Neural cell (in vitro differentiated cells): ENCODE measurements at regions not wholly inside any gene's neighbourhood (a gene's known extent, or its start where the extent isn't known, plus 50 kb on each side); places are given as distances from the start of the nearest gene placed in this dataset.

Source experiments
- EP300 ChIP-seq: fragments of 450-650 bp; conservative IDR thresholded peaks from 2 replicates; pipeline ENCODE4 v1.6.1; 2014; ENCODE audit warnings: antibody characterized with exemption, mild to moderate bottlenecking, moderate library complexity; ENCODE audit not compliant: poor library complexity, severe bottlenecking
- EZH2 ChIP-seq: fragments of 200-600, 300-800 bp; shearing (Covaris generic), sonication (generic); IDR thresholded peaks from 2 replicates; pipeline ENCODE4 v1.6.1; 2014; ENCODE audit warnings: antibody characterized with exemption, low read length, borderline replicate concordance, mild to moderate bottlenecking; ENCODE audit not compliant: insufficient read depth, poor library complexity, severe bottlenecking
- MXI1 ChIP-seq: fragments of 450-650 bp; conservative IDR thresholded peaks from 2 replicates; pipeline ENCODE4 v1.6.1; 2014; ENCODE audit warnings: antibody characterized with exemption, mild to moderate bottlenecking; ENCODE audit not compliant: poor library complexity, severe bottlenecking
- POLR2AphosphoS5 ChIP-seq: IDR thresholded peaks from 2 replicates; pipeline ENCODE4 v1.6.1; 2012
- RAD21 ChIP-seq: fragments of 450-650 bp; conservative IDR thresholded peaks from 2 replicates; pipeline ENCODE4 v1.6.1; 2014; ENCODE audit warnings: antibody characterized with exemption, mild to moderate bottlenecking, moderate library complexity
- SMC3 ChIP-seq: fragments of 450-650 bp; conservative IDR thresholded peaks from 2 replicates; pipeline ENCODE4 v1.6.1; 2014; ENCODE audit warnings: antibody characterized with exemption, mild to moderate bottlenecking, moderate library complexity; ENCODE audit not compliant: poor library complexity
- TAF1 ChIP-seq: IDR thresholded peaks from 2 replicates; pipeline ENCODE4 v1.6.1; 2012; ENCODE audit warnings: low read depth
- TF ChIP-seq, protein P1 (sequence below): fragments of 450-650 bp; IDR thresholded peaks from 2 replicates; pipeline ENCODE4 v1.5.1; 2014; ENCODE audit warnings: antibody characterized with exemption, mild to moderate bottlenecking, moderate library complexity; ENCODE audit not compliant: poor library complexity, severe bottlenecking
- TF ChIP-seq, protein P2 (sequence below): IDR thresholded peaks from 2 replicates; pipeline ENCODE4 v1.6.1; 2012; ENCODE audit warnings: borderline replicate concordance

DNA sequence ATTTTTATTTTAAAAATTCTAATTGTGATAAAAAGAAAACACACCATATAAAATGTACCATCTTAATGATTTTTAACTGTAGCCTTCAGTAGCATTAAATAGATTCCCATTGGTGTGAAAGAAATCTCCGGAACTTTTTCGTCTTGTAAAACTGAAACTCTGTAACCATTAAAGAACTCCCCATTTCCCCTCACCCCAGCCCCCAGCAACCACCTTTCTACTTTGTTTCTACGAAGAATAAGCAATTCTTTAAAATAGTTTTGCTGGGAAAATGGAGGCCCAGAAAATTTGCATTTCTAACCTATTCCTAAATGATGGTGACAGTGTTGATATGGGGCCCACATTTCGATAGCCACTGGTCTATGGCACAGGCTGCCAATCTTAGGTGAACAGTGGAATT is 305.4 kb upstream of the PFKP start:
- TF ChIP-seq TAF1: no peak
- TF ChIP-seq, protein P1, sequence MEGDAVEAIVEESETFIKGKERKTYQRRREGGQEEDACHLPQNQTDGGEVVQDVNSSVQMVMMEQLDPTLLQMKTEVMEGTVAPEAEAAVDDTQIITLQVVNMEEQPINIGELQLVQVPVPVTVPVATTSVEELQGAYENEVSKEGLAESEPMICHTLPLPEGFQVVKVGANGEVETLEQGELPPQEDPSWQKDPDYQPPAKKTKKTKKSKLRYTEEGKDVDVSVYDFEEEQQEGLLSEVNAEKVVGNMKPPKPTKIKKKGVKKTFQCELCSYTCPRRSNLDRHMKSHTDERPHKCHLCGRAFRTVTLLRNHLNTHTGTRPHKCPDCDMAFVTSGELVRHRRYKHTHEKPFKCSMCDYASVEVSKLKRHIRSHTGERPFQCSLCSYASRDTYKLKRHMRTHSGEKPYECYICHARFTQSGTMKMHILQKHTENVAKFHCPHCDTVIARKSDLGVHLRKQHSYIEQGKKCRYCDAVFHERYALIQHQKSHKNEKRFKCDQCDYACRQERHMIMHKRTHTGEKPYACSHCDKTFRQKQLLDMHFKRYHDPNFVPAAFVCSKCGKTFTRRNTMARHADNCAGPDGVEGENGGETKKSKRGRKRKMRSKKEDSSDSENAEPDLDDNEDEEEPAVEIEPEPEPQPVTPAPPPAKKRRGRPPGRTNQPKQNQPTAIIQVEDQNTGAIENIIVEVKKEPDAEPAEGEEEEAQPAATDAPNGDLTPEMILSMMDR: no peak
- TF ChIP-seq POLR2AphosphoS5: no peak
- TF ChIP-seq EZH2: no peak
- TF ChIP-seq, protein P2, sequence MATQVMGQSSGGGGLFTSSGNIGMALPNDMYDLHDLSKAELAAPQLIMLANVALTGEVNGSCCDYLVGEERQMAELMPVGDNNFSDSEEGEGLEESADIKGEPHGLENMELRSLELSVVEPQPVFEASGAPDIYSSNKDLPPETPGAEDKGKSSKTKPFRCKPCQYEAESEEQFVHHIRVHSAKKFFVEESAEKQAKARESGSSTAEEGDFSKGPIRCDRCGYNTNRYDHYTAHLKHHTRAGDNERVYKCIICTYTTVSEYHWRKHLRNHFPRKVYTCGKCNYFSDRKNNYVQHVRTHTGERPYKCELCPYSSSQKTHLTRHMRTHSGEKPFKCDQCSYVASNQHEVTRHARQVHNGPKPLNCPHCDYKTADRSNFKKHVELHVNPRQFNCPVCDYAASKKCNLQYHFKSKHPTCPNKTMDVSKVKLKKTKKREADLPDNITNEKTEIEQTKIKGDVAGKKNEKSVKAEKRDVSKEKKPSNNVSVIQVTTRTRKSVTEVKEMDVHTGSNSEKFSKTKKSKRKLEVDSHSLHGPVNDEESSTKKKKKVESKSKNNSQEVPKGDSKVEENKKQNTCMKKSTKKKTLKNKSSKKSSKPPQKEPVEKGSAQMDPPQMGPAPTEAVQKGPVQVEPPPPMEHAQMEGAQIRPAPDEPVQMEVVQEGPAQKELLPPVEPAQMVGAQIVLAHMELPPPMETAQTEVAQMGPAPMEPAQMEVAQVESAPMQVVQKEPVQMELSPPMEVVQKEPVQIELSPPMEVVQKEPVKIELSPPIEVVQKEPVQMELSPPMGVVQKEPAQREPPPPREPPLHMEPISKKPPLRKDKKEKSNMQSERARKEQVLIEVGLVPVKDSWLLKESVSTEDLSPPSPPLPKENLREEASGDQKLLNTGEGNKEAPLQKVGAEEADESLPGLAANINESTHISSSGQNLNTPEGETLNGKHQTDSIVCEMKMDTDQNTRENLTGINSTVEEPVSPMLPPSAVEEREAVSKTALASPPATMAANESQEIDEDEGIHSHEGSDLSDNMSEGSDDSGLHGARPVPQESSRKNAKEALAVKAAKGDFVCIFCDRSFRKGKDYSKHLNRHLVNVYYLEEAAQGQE: no peak
- no peak for TF ChIP-seq MXI1
- TF ChIP-seq EP300: no peak
- no peak for TF ChIP-seq RAD21
- no peak for TF ChIP-seq SMC3
